GM23338 (cell line): ENCODE measurements at regions not wholly inside any gene's neighbourhood (a gene's known extent, or its start where the extent isn't known, plus 50 kb on each side); places are given as distances from the start of the nearest gene placed in this dataset.

Experiments used
- CREB1 ChIP-seq: fragments of 250-450 bp; sonication (Bioruptor Pico); IDR thresholded peaks from 2 replicates; pipeline ENCODE4 v1.5.0; 2020; ENCODE audit warnings: low read depth, mild to moderate bottlenecking, moderate library complexity
- CTCF ChIP-seq, 2 experiments: fragments of 200-600 bp in 1 of 2; sonication (generic) in 1 of 2; conservative IDR thresholded peaks; 2 replicates each; pipeline versions ENCODE4 v1.5.1 to v1.6.1; 2016 to 2017; ENCODE audit warnings: antibody characterized with exemption in 2 of 2, low read depth in 2 of 2, mild to moderate bottlenecking in 2 of 2, moderate library complexity in 1 of 2
- ETS1 ChIP-seq: IDR thresholded peaks from 2 replicates; pipeline ENCODE4 v1.6.1; 2016; ENCODE audit warnings: antibody characterized with exemption
- EZH2 ChIP-seq: fragments of 200-600 bp; sonication (generic); IDR thresholded peaks from one replicate; pipeline ENCODE4 v1.8.0; 2017; ENCODE audit warnings: antibody characterized with exemption, mild to moderate bottlenecking, low read depth; ENCODE audit not compliant: unreplicated experiment
- EZH2phosphoT487 ChIP-seq: fragments of 200-600 bp; sonication (generic); IDR thresholded peaks from one replicate; pipeline ENCODE4 v1.8.1; 2018; ENCODE audit warnings: antibody characterized with exemption; ENCODE audit not compliant: unreplicated experiment
- JUNB ChIP-seq: IDR thresholded peaks from one replicate; pipeline ENCODE4 v1.6.1; 2016; ENCODE audit warnings: antibody characterized with exemption; ENCODE audit not compliant: unreplicated experiment
- NANOG ChIP-seq: IDR thresholded peaks from 2 replicates; pipeline ENCODE4 v1.6.1; 2016; ENCODE audit warnings: antibody characterized with exemption, borderline replicate concordance
- POLR2AphosphoS5 ChIP-seq: IDR thresholded peaks from 2 replicates; pipeline ENCODE4 v1.6.1; 2016; ENCODE audit warnings: antibody characterized with exemption, low read depth
- REST ChIP-seq: IDR thresholded peaks from one replicate; pipeline ENCODE4 v1.6.1; 2018; ENCODE audit warnings: antibody characterized with exemption; ENCODE audit not compliant: unreplicated experiment
- STAT1 ChIP-seq: IDR thresholded peaks from one replicate; pipeline ENCODE4 v1.6.1; 2016; ENCODE audit warnings: antibody characterized with exemption; ENCODE audit not compliant: unreplicated experiment
- ZNF114 ChIP-seq: fragments of 250-450 bp; sonication (Bioruptor Pico); IDR thresholded peaks from 2 replicates; pipeline ENCODE4 v1.5.0; 2020; ENCODE audit warnings: mild to moderate bottlenecking, moderate library complexity
- ZNF331 ChIP-seq: fragments of 250-450 bp; sonication (Bioruptor Pico); IDR thresholded peaks from 2 replicates; pipeline ENCODE4 v1.5.0; 2020; ENCODE audit warnings: low read depth, mild to moderate bottlenecking, moderate library complexity
- ZNF462 ChIP-seq: fragments of 250-450 bp; sonication (Bioruptor Pico); IDR thresholded peaks from 2 replicates; pipeline ENCODE4 v1.5.0; 2020; ENCODE audit warnings: mild to moderate bottlenecking, moderate library complexity

- TF ChIP-seq POLR2AphosphoS5, result no peak
- no peak for TF ChIP-seq CTCF (conservative IDR thresholded peaks at IDR 0.05; ENCODE audit: low read depth in 2 of 2)
- no peak for TF ChIP-seq EZH2phosphoT487
- no peak for TF ChIP-seq JUNB
- TF ChIP-seq EZH2, result no peak
- no peak for TF ChIP-seq CREB1 (CRISPR knock-in tag)
- TF ChIP-seq REST, result no peak
- TF ChIP-seq ZNF462 (CRISPR knock-in tag), result no peak
- no peak for TF ChIP-seq ETS1
- no peak for TF ChIP-seq STAT1
- no peak for TF ChIP-seq NANOG
- TF ChIP-seq ZNF114 (CRISPR knock-in tag), result no peak
- TF ChIP-seq ZNF331, result no peak
Observed at GRCh38 chr5:167947306-167947705, 344.1 kb upstream of the WWC1 start.
